Endodermal cell (in vitro differentiated cells): ENCODE measurements at regions not wholly inside any gene's neighbourhood (a gene's known extent, or its start where the extent isn't known, plus 50 kb on each side); places are given as distances from the start of the nearest gene placed in this dataset.

Experiments used
- DNase-seq: peaks from one replicate; pipeline ENCODE4 v3.0.0-alpha.2; 2017
- H3K27ac ChIP-seq: 2 replicates; pipeline ENCODE4 v1.5.1; 2013; ENCODE audit warnings: mild to moderate bottlenecking, low read depth, low read length, moderate library complexity
- H3K27me3 ChIP-seq: 2 replicates; pipeline ENCODE4 v1.6.1; 2013; ENCODE audit warnings: mild to moderate bottlenecking, low read length, moderate library complexity; ENCODE audit not compliant: insufficient read depth, control insufficient read depth, poor library complexity, severe bottlenecking
- H3K36me3 ChIP-seq: 2 replicates; pipeline ENCODE4 v1.7.0; 2013; ENCODE audit warnings: mild to moderate bottlenecking, low read length, moderate library complexity; ENCODE audit not compliant: control insufficient read depth, insufficient read depth
- H3K4me1 ChIP-seq: one replicate; pipeline ENCODE4 v1.7.0; 2013; ENCODE audit warnings: low read length; ENCODE audit not compliant: control insufficient read depth, insufficient read depth
- H3K4me3 ChIP-seq: 2 replicates; pipeline ENCODE4 v1.5.1; 2013; ENCODE audit warnings: mild to moderate bottlenecking, low read length, moderate library complexity
- H3K9ac ChIP-seq: 2 replicates; pipeline ENCODE4 v1.6.1; 2013; ENCODE audit warnings: mild to moderate bottlenecking, low read length, moderate library complexity; ENCODE audit not compliant: poor library complexity, severe bottlenecking; ENCODE audit errors: extremely low read depth
- H3K9me3 ChIP-seq: 2 replicates; pipeline ENCODE4 v1.6.1; 2013; ENCODE audit warnings: mild to moderate bottlenecking, low read length, moderate library complexity; ENCODE audit not compliant: control insufficient read depth
- H3K27ac Mint-ChIP-seq: 2 replicates; pipeline ENCODE4 v1.8.0; 2020; ENCODE audit warnings: mixed read lengths
- H3K27me3 Mint-ChIP-seq: 2 replicates; pipeline ENCODE4 v1.8.0; 2021; ENCODE audit warnings: mild to moderate bottlenecking, mixed read lengths; ENCODE audit not compliant: insufficient read depth
- H3K36me3 Mint-ChIP-seq: 2 replicates; pipeline ENCODE4 v1.8.0; 2020; ENCODE audit warnings: low read depth, mixed read lengths
- H3K4me1 Mint-ChIP-seq: 2 replicates; pipeline ENCODE4 v1.8.0; 2020; ENCODE audit warnings: mixed read lengths
- H3K4me3 Mint-ChIP-seq: 2 replicates; pipeline ENCODE4 v1.8.0; 2020; ENCODE audit warnings: mild to moderate bottlenecking, moderate library complexity, mixed read lengths
- H3K9me3 Mint-ChIP-seq: 2 replicates; pipeline ENCODE4 v1.8.0; 2020; ENCODE audit warnings: mild to moderate bottlenecking, mixed read lengths
- WGBS, 2 experiments: methylation state at CpG; one replicate each; pipeline versions ENCODE4 v1.1.5 to v1.1.7; 2013; ENCODE audit warnings: missing lambda C conversion rate in 2 of 2, mixed read lengths in 1 of 2; ENCODE audit not compliant: insufficient coverage in 1 of 2, insufficient read length in 1 of 2; 5-methylcytosine and 5-hydroxymethylcytosine counted together
- TF ChIP-seq, protein P1 (sequence below): fragments of 200-600 bp; sonication (generic); conservative IDR thresholded peaks from 2 replicates; pipeline ENCODE4 v1.5.0; 2021; ENCODE audit warnings: antibody characterized with exemption, mild to moderate bottlenecking

DNA sequence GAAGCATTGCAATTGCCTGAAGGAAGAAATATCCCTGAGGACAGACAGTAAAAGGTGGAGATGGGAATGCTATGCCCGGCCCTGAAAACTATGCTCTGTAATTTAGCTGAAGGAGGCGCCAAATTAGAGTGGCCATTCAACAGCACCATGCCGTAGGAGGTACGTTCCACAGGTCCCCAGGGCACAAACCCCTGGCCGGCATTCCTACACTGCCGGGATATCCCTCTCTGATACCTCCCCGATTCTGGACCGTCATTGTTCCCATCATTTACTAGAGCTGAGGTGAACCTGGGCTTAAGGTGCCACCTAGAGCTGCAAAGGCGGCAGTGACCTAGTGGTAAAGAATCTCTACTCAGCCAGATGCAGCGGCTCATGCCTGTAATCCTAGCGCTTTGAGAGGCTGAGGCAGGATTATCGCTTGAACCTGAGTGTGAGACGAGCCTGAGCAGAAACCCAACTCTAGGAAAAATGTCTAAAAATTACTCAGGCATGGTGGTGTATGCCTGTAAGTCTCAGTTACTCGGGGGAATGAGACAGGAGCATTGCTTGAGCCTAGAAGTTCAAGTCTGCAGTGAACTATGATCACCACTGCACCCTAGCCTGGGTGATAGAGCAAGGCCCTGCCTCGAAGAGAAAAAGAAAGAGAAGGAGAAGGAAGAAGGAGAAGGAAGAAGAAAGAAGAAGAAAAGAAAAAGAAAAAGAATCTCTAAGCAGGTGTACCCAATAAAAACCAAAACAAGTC, 53.0 kb upstream of the TNKS2 start:
- no peak overlapping the region for H3K4me3 ChIP-seq
- Mint-ChIP-seq H3K4me1 (no peaks in the 10 kb centered on the region), H3K9me3 (peaks cover 15% of the 10 kb centered on the region), H3K4me3 (no peak overlapping the region), H3K27me3 (peaks cover 18% of the 10 kb centered on the region), H3K27ac (no peak overlapping the region), H3K36me3 (no peaks in the 10 kb centered on the region)
- H3K9me3 ChIP-seq: peaks cover 10% of the 10 kb centered on the region
- TF ChIP-seq, protein P1, sequence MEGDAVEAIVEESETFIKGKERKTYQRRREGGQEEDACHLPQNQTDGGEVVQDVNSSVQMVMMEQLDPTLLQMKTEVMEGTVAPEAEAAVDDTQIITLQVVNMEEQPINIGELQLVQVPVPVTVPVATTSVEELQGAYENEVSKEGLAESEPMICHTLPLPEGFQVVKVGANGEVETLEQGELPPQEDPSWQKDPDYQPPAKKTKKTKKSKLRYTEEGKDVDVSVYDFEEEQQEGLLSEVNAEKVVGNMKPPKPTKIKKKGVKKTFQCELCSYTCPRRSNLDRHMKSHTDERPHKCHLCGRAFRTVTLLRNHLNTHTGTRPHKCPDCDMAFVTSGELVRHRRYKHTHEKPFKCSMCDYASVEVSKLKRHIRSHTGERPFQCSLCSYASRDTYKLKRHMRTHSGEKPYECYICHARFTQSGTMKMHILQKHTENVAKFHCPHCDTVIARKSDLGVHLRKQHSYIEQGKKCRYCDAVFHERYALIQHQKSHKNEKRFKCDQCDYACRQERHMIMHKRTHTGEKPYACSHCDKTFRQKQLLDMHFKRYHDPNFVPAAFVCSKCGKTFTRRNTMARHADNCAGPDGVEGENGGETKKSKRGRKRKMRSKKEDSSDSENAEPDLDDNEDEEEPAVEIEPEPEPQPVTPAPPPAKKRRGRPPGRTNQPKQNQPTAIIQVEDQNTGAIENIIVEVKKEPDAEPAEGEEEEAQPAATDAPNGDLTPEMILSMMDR: peak; percentile 81
- H3K27ac ChIP-seq: no peak overlapping the region
- no peaks in the 10 kb centered on the region for H3K36me3 ChIP-seq
- no peaks in the 10 kb centered on the region for H3K4me1 ChIP-seq
- H3K9ac ChIP-seq: no peak overlapping the region
- H3K27me3 ChIP-seq: no peaks in the 10 kb centered on the region
- WGBS, 2 experiments: 28 to 42% methylated on average over 12 to 15 of the region's 15 CpGs
- peak; percentile 89 for DNase-seq

DNA sequence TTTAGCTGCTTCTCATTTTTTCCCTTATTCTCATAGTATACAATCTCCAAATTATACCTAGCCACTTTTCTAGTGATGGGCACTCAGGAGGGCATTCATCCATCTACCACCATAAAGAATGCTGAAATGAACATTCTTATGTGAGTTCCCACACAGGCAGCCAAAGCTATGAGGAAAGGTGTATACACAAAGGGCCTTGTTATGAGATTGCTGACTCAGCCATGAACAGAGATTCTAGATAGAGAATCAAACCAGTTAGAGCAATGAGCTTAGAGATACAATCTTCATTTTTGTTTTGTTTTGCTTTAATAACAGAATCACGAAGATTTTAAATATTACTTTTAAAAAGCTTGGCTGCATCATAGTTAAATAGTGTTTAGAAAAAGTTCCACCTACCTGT, 54.8 kb upstream of the TNKS2 start:
- peaks cover 7% of the 10 kb centered on the region for H3K9me3 ChIP-seq
- 100% methylated on average over 1 of the region's 1 CpG; no CpG with 5 or more reads in 1 of the 2 experiments for WGBS, 2 experiments
- H3K4me3 Mint-ChIP-seq: no peak overlapping the region
- H3K27me3 ChIP-seq: peaks cover 8% of the 10 kb centered on the region
- no peaks in the 10 kb centered on the region for H3K36me3 Mint-ChIP-seq
- H3K27me3 Mint-ChIP-seq: peaks cover 35% of the 10 kb centered on the region
- DNase-seq: no peak
- no peak overlapping the region for H3K27ac ChIP-seq
- H3K36me3 ChIP-seq: no peaks in the 10 kb centered on the region
- H3K27ac Mint-ChIP-seq: no peak overlapping the region
- TF ChIP-seq, protein P1: no peak
- H3K4me3 ChIP-seq: no peak overlapping the region
- no peaks in the 10 kb centered on the region for H3K4me1 Mint-ChIP-seq
- no peaks in the 10 kb centered on the region for H3K4me1 ChIP-seq
- no peak overlapping the region for H3K9ac ChIP-seq
- H3K9me3 Mint-ChIP-seq: peaks cover 3% of the 10 kb centered on the region

DNA sequence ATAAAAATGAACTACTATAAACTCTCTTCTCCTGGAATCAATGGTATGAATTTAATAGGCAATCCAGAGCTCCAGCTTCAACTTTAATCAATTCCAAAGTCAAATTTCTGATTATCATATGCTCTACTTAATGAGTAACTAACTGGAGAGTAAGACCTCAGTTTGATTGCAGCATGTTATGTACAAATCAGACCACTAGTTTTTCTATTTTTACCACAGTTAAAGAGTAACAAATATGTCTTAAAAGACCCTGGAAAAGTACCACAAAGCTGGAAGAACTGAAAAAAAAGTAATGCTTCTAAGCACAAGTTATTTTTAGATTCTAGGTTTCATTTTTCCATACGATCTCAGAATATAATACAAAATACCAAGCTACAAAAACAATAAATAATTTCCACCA, 56.0 kb upstream of the TNKS2 start:
- DNase-seq: no peak
- no peaks in the 10 kb centered on the region for H3K4me1 Mint-ChIP-seq
- no peaks in the 10 kb centered on the region for H3K9me3 Mint-ChIP-seq
- H3K4me3 Mint-ChIP-seq: no peak overlapping the region
- H3K27ac ChIP-seq: no peak overlapping the region
- no peaks in the 10 kb centered on the region for H3K36me3 Mint-ChIP-seq
- no peak overlapping the region for H3K9ac ChIP-seq
- no peaks in the 10 kb centered on the region for H3K36me3 ChIP-seq
- 60% methylated on average over 1 of the region's 1 CpG; no CpG with 5 or more reads in 1 of the 2 experiments for WGBS, 2 experiments
- H3K27me3 Mint-ChIP-seq: peaks cover 47% of the 10 kb centered on the region
- H3K27me3 ChIP-seq: peaks cover 12% of the 10 kb centered on the region
- TF ChIP-seq, protein P1: no peak
- H3K4me3 ChIP-seq: no peak overlapping the region
- H3K27ac Mint-ChIP-seq: no peak overlapping the region
- no peaks in the 10 kb centered on the region for H3K4me1 ChIP-seq
- no peaks in the 10 kb centered on the region for H3K9me3 ChIP-seq
